K562 (cell line): ENCODE measurements at regions not wholly inside any gene's neighbourhood (a gene's known extent, or its start where the extent isn't known, plus 50 kb on each side); places are given as distances from the start of the nearest gene placed in this dataset.

Experiments
- ATAC-seq: fragments of 200-7000 bp; cut with Tn5 transposase; 3 replicates; pipeline ENCODE4 v1.9.1; 2020; ENCODE audit warnings: moderate library complexity
- BruUV-seq: library from RNA; stranded (reverse); fragments of 400-500 nt; replicated peaks from 2 replicates; lab custom pipeline; 2021; lab: Mats Ljungman, UMichigan
- CTCF ChIA-PET: fragments of 300-600 bp; formaldehyde crosslinking; extraction: SDS; loops from one replicate; lab custom pipeline; 2021; ENCODE audit warnings: low intra/inter-chr PET ratio; lab: Yijun Ruan, JAX
- POLR2A ChIA-PET: fragments of 300-600, 350-650 bp; sonication (Branson Sonifier 250); formaldehyde crosslinking; extraction: SDS; loops from one replicate; lab custom pipeline; 2021; ENCODE audit warnings: antibody characterized with exemption, inconsistent platforms; lab: Yijun Ruan, JAX
- DNase-seq, 4 experiments: peaks; one replicate each; pipeline versions ENCODE4 v3.0.0 to v3.0.0-alpha.2; 2011 to 2018; ENCODE audit warnings: low spot score in 3 of 4, mixed read lengths in 3 of 4; ENCODE audit errors: extremely low read depth in 1 of 4
- FAIRE-seq: peaks from 2 replicates; lab custom pipeline; 2011; peaks lifted over from hg19 to GRCh38; lab: Jason Lieb, UNC
- H2AFZ ChIP-seq: 2 replicates; pipeline ENCODE4 v1.6.0; 2011; ENCODE audit warnings: low read depth, low read length, control low read depth, inconsistent platforms
- H3K27ac ChIP-seq: fragments of 200-600 bp; 3 replicates; pipeline ENCODE4 v1.8.0; 2011; ENCODE audit warnings: low read depth, mild to moderate bottlenecking, control low read depth, inconsistent platforms, low read length, moderate library complexity, mixed read lengths; ENCODE audit errors: extremely low read depth
- H3K27me3 ChIP-seq, 2 experiments: fragments of 300-600 bp in 1 of 2; 2 replicates in 1 of 2; 3 replicates in 1 of 2; pipeline versions ENCODE4 v1.6.0 to v1.8.0; 2011; ENCODE audit warnings: inconsistent platforms in 2 of 2, low read length in 2 of 2, mild to moderate bottlenecking in 1 of 2, mixed read lengths in 1 of 2, moderate library complexity in 1 of 2; ENCODE audit not compliant: control insufficient read depth in 2 of 2, insufficient read depth in 2 of 2
- H3K36me3 ChIP-seq: fragments of 300-600 bp; 3 replicates; pipeline ENCODE4 v1.8.0; 2011; ENCODE audit warnings: mild to moderate bottlenecking, low read length, inconsistent platforms; ENCODE audit not compliant: control insufficient read depth, insufficient read depth
- H3K4me1 ChIP-seq, 2 experiments: fragments of 200-600 bp in 1 of 2; replicated peaks in 1 of 2; 2 replicates in 1 of 2; 3 replicates in 1 of 2; pipeline versions ENCODE4 v1.5.1 to v1.8.0; 2011; ENCODE audit warnings: inconsistent platforms in 2 of 2, low read length in 2 of 2, mild to moderate bottlenecking in 1 of 2, mixed read lengths in 1 of 2, moderate library complexity in 1 of 2; ENCODE audit not compliant: control insufficient read depth in 2 of 2, insufficient read depth in 2 of 2
- H3K4me2 ChIP-seq: 2 replicates; pipeline ENCODE4 v1.6.1; 2011; ENCODE audit warnings: low read length, control low read depth, inconsistent platforms, mixed read lengths; ENCODE audit not compliant: insufficient read depth
- H3K4me3 ChIP-seq: fragments of 200-600 bp; sonication (generic), shearing (Covaris generic); 2 replicates; pipeline ENCODE4 v1.5.1; 2016; ENCODE audit warnings: control low read depth, inconsistent platforms
- H3K79me2 ChIP-seq: fragments of 200-600 bp; 3 replicates; pipeline ENCODE4 v1.8.0; 2011; ENCODE audit warnings: low read length, inconsistent platforms; ENCODE audit not compliant: control insufficient read depth, insufficient read depth
- H3K9ac ChIP-seq, 2 experiments: 2 replicates each; pipeline versions ENCODE4 v1.6.0 to v1.6.1; 2011; ENCODE audit warnings: low read depth in 2 of 2, low read length in 2 of 2, control low read depth in 1 of 2, inconsistent platforms in 1 of 2, mild to moderate bottlenecking in 1 of 2, mixed read lengths in 1 of 2; ENCODE audit not compliant: insufficient read depth in 1 of 2
- H3K9me1 ChIP-seq: one replicate; pipeline ENCODE4 v1.6.0; 2011; ENCODE audit warnings: inconsistent platforms, mild to moderate bottlenecking, low read length, moderate library complexity; ENCODE audit not compliant: control insufficient read depth, insufficient read depth
- H3K9me3 ChIP-seq: replicated peaks from 2 replicates; pipeline ENCODE4 v1.5.1; 2011; ENCODE audit warnings: low read depth, low read length, inconsistent platforms; ENCODE audit not compliant: control insufficient read depth, insufficient read depth
- H4K20me1 ChIP-seq: replicated peaks from 2 replicates; pipeline ENCODE4 v1.6.1; 2011; ENCODE audit warnings: low read length, inconsistent platforms, mixed read lengths; ENCODE audit not compliant: control insufficient read depth, insufficient read depth
- CBFA2T2 ChIP-seq: fragments of 450-650 bp; conservative IDR thresholded peaks from 2 replicates; pipeline ENCODE4 v1.6.1; 2017; ENCODE audit warnings: mild to moderate bottlenecking
- CCAR2 ChIP-seq: fragments of 200-400 bp; formaldehyde crosslinking; IDR thresholded peaks from 2 replicates; pipeline ENCODE4 v1.6.1; 2017; ENCODE audit warnings: mild to moderate bottlenecking, low read depth, low read length
- DNMT1 ChIP-seq: fragments of 450-650 bp; IDR thresholded peaks from 2 replicates; pipeline ENCODE4 v1.6.1; 2016; ENCODE audit warnings: antibody characterized with exemption, mild to moderate bottlenecking
- EZH2 ChIP-seq: IDR thresholded peaks from 2 replicates; pipeline ENCODE4 v1.6.1; 2012; ENCODE audit warnings: low read depth, mild to moderate bottlenecking, inconsistent platforms, low read length, borderline replicate concordance
- HDGF ChIP-seq: fragments of 450-650 bp; IDR thresholded peaks from 2 replicates; pipeline ENCODE4 v1.6.1; 2016
- HMGN3 ChIP-seq: IDR thresholded peaks from 2 replicates; pipeline ENCODE4 v1.6.1; 2011; ENCODE audit warnings: borderline replicate concordance, low read depth, mild to moderate bottlenecking, mixed read lengths, low read length; ENCODE audit not compliant: insufficient read length; ENCODE audit errors: extremely low read depth
- SREBF1 ChIP-seq: fragments of 150-350 bp; IDR thresholded peaks from 2 replicates; pipeline ENCODE4 v1.6.1; 2014; ENCODE audit warnings: antibody characterized with exemption, low read depth, low read length, borderline replicate concordance
- TOE1 ChIP-seq, 2 experiments: fragments of 450-650 bp in 1 of 2; sonication (generic) in 1 of 2; formaldehyde crosslinking in 1 of 2; IDR thresholded peaks; 2 replicates each; pipeline versions ENCODE4 v1.7.1 to v1.8.0; 2016 to 2022; ENCODE audit warnings: borderline replicate concordance in 2 of 2, mild to moderate bottlenecking in 2 of 2, antibody characterized with exemption in 1 of 2, inconsistent platforms in 1 of 2, low read depth in 1 of 2, missing genetic modification reagents in 1 of 2, moderate library complexity in 1 of 2
- U2AF2 ChIP-seq: fragments of 200-400 bp; formaldehyde crosslinking; optimal IDR thresholded peaks from 2 replicates; pipeline ENCODE3; 2017; ENCODE audit warnings: low read depth, mild to moderate bottlenecking, low read length
- WGBS: fragments of 100-300 bp; shearing (Covaris generic); methylation state at CpG from one replicate; pipeline ENCODE4 v1.1.6; 2016; ENCODE audit warnings: low coverage, mixed read lengths; ENCODE audit not compliant: insufficient coverage; ENCODE audit errors: missing lambda C conversion rate; 5-methylcytosine and 5-hydroxymethylcytosine counted together
- in situ Hi-C: fragments of 300-500 bp; cut with MboI; formaldehyde crosslinking; loops from 4 replicates; pipeline ENCODE4 v1.15.0; 2018; ENCODE audit warnings: inconsistent platforms, mixed read lengths
- intact Hi-C: fragments of 100-400 bp; cut with micrococcal nuclease; formaldehyde crosslinking; loops from 2 replicates; pipeline ENCODE4 v1.14.2; 2022

GRCh38 chrX:87901060-87901459 is 383.5 kb downstream of the KLHL4 start:
- no peak overlapping the region for H3K9ac ChIP-seq
- no peaks in the 10 kb centered on the region for H3K4me1 ChIP-seq
- no peaks in the 10 kb centered on the region for H3K79me2 ChIP-seq
- H4K20me1 ChIP-seq: no peaks in the 10 kb centered on the region
- DNase-seq (no peak), ATAC-seq (no peak)
- in situ Hi-C loops: no loop called here
- no peak overlapping the region for H3K4me3 ChIP-seq
- H3K9me1 ChIP-seq: no peaks in the 10 kb centered on the region
- H3K9me3 ChIP-seq: no peaks in the 10 kb centered on the region
- intact Hi-C loops: no loop called here
- WGBS: 0% methylated on average over 3 of the region's 3 CpGs
- H2AFZ ChIP-seq: no peak overlapping the region
- no peak for TF ChIP-seq CBFA2T2
- no peak for TF ChIP-seq CCAR2
- no peak for TF ChIP-seq HMGN3
- no peak for TF ChIP-seq HDGF
- TF ChIP-seq U2AF2: no peak
- TF ChIP-seq EZH2: no peak
- TF ChIP-seq TOE1 (IDR thresholded peaks at IDR 0.05; ENCODE audit: borderline replicate concordance): no peak
- TF ChIP-seq TOE1 (CRISPR knock-in tag; IDR thresholded peaks at IDR 0.05; ENCODE audit: borderline replicate concordance, low read depth): no peak
- TF ChIP-seq DNMT1: no peak
- TF ChIP-seq SREBF1: no peak
- TF ChIP-seq, all 486 proteins: peak for 0
- Histone ChIP-seq H3K36me3 (no peaks in the 10 kb centered on the region), H3K27me3 (no peaks in the 10 kb centered on the region), H3K27ac (no peak overlapping the region), H3K4me2 (no peak overlapping the region)
- POLR2A ChIA-PET: no interaction called here
- no peak for FAIRE-seq
- CTCF ChIA-PET: no interaction called here
- BruUV-seq: no TSS peak
